GM21717 (cell line): ENCODE measurements at regions not wholly inside any gene's neighbourhood (a gene's known extent, or its start where the extent isn't known, plus 50 kb on each side); places are given as distances from the start of the nearest gene placed in this dataset.

Source experiments
- ATAC-seq: cut with Tn5 transposase; IDR thresholded peaks from one replicate; pipeline ENCODE4 v1.9.1; 2021; ENCODE audit warnings: mild to moderate bottlenecking, moderate library complexity; ENCODE audit not compliant: unreplicated experiment

DNA sequence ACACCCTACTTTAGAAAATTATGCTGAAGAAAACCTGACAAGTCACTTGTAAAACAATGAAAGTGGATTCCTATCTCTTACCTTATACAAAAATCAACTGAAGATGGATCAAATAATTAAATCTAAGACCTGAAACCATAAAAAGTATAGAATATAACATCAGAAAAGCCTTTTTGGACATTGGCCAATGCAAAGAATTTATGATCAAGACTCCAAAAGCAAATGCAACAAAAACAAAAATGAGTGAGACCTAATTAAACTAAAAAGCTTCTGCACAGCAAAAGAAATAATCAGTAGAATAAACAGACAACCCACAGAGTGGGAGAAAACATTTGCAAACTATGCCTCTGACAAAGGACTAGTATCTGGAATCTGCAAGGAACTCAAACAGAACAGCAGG lies 303.0 kb upstream of the CDH9 start:
- no peak for ATAC-seq

DNA sequence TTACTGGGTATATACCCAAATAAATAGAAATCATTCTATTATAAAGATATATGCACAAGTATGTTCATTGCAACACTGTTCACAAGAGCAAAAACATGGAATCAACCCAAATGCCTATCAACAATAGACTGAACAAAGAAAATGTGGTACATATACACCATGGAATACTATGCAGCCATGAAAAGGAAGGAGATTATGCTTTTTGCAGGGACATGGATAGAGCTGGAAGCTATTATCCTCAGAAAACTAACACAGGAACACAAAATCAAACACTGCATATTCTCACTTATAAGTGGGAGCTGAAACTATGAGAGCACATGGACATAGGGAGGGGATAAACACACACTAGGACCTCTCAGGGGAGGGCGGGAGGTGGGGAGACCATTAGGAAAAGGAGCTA lies 298.4 kb upstream of the CDH9 start:
- ATAC-seq: no peak

GRCh38 chr5:27328480-27328879 lies 290.1 kb upstream of the CDH9 start:
- ATAC-seq: no peak

- no peak for ATAC-seq
Observed at GRCh38 chr5:27325513-27325912, 287.1 kb upstream of the CDH9 start.

DNA sequence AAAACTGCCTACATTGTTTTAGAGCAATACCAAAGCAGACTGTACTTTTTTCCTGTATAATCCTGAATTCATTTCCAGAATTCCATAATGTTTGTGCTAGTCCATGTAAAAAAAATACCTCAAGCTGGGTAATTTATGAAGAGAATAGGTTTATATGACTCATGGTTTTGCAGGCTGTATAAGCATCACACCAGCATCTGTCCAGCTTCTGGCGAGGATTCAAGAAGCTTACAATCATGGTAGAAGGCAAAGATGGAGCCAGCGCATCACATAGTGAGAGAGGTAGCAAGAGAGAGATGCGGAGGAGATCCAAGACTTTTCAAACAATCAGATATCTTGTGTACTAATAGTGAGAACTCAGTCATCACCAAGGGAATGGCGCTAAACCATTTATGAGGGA lies 280.3 kb upstream of the CDH9 start:
- ATAC-seq: no peak

DNA sequence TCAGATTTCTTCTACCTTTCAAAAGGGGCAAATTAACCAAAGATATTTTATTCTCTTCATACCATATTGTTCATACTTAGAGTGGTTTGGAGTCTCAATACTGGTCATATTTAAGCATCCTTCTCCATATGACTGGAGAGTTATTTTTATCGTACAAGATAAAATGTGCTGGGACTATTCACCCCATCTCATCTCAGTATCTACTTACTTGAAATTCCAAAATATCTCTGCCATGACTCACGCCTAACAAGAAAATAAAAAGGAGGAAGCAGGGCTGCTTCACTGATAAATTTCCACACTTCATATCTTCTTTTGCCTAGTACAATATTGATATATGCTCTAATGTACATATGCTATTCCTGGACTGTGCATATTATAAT lies 277.9 kb upstream of the CDH9 start:
- no peak for ATAC-seq

- ATAC-seq: no peak
Observed at GRCh38 chr5:27315363-27316270, 277.2 kb upstream of the CDH9 start.

DNA sequence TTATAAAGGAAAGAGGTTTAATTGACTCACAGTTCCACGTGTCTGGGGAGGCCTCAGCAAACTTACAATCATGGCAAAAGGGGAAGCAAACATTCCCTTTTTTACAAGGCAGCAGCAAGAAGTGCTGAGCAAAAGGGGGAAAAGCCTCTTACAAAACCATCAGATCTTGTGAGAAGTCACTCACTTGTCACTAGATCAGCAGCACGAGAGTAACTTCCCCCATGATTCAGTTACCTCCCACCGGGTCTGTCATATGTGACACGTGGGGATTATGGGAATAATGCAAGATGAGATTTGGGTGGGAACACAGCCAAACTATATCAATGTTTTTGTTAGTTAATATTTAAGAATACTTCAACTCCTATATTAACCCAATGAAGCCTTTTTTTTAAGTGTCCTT lies 275.2 kb upstream of the CDH9 start:
- ATAC-seq: no peak

- no peak for ATAC-seq
Observed at GRCh38 chr5:27312291-27312893, 274.0 kb upstream of the CDH9 start.

DNA sequence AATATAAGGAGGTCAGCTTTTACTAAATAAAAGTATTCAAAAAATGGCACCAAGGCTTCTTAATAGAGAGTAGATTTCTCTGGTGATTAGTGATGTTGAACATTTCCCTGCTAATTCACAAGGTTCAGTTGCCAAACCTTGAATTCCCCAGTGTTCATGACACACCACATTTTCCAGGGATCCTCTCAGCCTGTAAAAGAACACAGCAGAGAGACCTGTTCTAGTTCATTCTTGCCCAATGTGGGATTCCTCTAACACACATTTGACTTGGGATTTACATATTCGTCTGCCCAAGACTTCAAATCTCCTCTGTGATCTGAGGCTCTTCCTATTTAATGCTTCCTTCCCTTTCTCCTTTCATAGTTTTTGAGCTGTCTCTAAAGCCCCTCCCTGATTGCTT lies 273.2 kb upstream of the CDH9 start:
- no peak for ATAC-seq

GRCh38 chr5:27308153-27308552 lies 269.8 kb upstream of the CDH9 start:
- ATAC-seq: no peak

GRCh38 chr5:27290172-27290571 lies 251.8 kb upstream of the CDH9 start:
- no peak for ATAC-seq

DNA sequence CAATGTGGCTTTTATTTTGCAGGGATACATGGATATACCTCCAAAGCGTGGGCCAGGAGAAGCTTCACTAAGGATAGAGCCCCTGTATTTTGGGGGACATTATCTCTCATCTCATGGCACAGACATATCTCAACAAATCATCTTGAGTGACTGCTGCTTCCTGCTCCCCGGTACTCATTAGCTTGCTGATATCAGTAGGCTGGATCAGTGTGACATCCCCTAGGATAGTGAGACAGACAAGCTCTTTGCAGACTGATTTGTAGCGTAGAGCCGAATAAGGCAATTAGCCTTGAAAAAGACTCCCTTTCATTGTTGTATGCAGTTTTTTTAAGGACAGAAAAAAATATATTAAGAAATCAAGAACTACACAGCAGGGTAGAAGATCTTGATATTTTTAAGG lies 237.7 kb upstream of the CDH9 start:
- no peak for ATAC-seq

- ATAC-seq: no peak
Observed at GRCh38 chr5:27275345-27275744, 237.0 kb upstream of the CDH9 start.

DNA sequence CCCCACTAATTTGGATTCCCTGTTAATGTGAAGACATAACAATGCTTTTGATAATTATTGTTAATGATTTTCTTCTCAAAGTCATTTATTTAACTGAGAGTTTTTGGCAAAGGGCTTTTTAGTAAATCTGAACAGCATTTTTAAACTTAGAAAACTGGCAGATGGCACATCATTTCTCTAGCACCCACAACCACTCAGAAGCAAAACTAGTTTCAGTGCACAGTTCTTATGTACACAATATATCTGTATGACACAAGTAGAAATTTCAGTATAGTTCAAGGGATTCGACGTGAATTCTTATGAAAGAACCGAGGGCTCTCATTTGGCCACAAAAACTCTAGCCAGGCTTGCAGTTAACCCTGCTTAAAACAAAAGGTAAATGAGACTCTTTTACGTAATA lies 231.4 kb upstream of the CDH9 start:
- ATAC-seq: no peak

DNA sequence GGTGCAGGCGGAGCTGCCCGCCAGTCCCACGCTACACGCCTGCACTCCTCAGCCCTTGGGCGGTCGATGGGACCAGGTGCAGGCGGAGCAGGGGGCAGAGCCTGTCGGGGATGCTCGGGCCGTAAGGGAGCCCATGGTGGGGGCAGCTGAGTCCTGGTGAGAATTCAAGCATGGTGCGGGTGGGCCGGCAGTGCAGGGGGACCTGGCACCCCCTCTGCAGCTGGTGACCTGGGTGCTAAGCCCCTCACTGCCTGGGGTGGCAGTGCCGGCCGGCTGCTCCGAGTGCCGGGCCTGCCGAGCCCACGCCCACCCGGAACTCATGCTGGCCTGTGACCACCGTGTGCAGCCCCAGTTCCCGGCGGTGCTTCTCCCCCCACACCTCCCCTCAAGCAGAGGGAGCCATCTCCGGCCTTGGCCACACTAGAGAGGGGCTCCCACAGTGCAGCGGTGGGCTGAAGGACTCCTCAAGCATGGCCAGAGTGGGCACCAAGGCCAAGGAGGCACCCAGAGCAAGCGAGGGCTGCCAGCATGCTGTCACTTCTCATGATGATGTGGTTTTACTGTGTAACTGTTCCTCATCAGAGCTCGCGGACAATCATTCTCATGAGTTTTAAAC lies 228.9 kb upstream of the CDH9 start:
- no peak for ATAC-seq

- ATAC-seq: no peak
Observed at GRCh38 chr5:27266184-27266583, 227.8 kb upstream of the CDH9 start.

DNA sequence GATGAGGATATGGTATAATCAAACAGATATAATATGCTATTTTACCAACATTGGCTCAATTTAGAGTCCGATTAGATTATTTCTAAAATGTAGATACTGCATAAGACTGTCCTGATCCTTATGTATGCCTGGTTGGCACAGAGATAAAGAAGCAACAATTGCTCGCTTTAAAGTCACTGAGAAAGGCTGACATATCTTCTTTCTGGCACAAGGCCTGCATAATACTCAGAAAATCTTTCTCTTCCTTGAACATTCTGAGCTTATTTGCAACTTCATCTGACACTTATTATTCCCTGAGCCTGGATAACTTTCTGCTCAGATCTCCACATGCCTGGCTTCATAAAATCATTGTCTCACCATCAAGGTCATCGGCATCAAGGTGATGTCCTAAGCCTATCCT lies 219.3 kb upstream of the CDH9 start:
- no peak for ATAC-seq

DNA sequence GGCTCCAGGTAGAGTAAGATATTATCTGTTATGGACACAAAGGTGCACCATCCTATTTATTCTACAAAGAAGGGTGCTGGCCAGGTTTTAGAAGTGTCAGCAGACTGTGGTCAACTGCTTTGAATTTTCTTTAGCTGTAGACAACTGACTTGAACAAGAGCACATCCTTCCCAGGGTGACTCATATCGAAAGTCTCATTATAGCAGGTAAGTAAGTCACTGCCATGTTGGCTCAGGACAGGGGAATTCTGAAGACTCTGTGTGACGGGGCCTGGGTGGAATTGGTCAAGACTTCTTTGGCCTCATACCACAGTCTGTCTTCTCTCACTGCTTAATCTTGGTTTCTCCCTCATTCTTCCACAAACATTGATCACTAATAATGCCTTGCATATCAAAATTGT lies 214.5 kb upstream of the CDH9 start:
- ATAC-seq: no peak

- ATAC-seq: no peak
Observed at GRCh38 chr5:27242258-27242626, 203.9 kb upstream of the CDH9 start.

GRCh38 chr5:27241564-27242257 lies 203.3 kb upstream of the CDH9 start:
- ATAC-seq: no peak

- ATAC-seq: no peak
Observed at GRCh38 chr5:27240791-27241190, 202.4 kb upstream of the CDH9 start.
